ENCODE measurements at regions not wholly inside any gene's neighbourhood (a gene's known extent, or its start where the extent isn't known, plus 50 kb on each side); places are given as distances from the start of the nearest gene placed in this dataset.

- TF ChIP-seq CTCF (IDR thresholded peaks at IDR 0.05) (no peak), POLR2A (IDR thresholded peaks at IDR 0.05; ENCODE audit: low read depth) (no peak), EP300 (IDR thresholded peaks at IDR 0.05) (no peak), POLR2AphosphoS5 (IDR thresholded peaks at IDR 0.05) (no peak)
Observed at GRCh38 chrX:1734806-1735205, 119.9 kb downstream of the ASMT start.

All from esophagus muscularis mucosa (tissue), 4 donors.